ENCODE measurements at regions not wholly inside any gene's neighbourhood (a gene's known extent, or its start where the extent isn't known, plus 50 kb on each side); places are given as distances from the start of the nearest gene placed in this dataset.

DNA sequence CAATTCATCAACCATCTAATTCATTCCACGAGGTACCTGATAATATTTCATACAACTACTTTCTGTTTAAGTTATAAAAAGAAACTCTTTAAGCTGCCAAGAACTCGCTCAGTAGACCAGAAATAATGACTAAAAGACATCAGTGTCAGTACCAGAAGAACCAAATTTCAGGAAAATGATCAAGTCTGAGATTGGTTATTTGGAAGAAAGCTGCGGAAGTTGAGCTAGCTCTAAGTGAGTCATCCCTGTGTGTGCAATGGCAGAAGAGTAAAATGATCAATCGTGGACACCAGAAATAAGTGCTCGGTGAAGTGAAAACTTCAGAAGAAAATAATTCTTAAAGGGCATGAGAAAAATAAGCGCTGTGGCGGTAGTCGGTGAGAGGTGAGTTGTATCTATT, 933.2 kb upstream of the CHORDC1 start:
- peaks cover 5% of the 10 kb centered on the region for H3K36me3 ChIP-seq (ENCODE audit: control insufficient read depth, insufficient read depth, low read length)
- no peaks in the 10 kb centered on the region for H3K9me3 ChIP-seq (ENCODE audit: control insufficient read depth, insufficient read depth, low read length)
- H3K27me3 ChIP-seq (ENCODE audit: control insufficient read depth, insufficient read depth, low read length): no peaks in the 10 kb centered on the region
- no peaks in the 10 kb centered on the region for H3K4me1 ChIP-seq (ENCODE audit: control insufficient read depth, insufficient read depth, low read length)
- H3K9ac ChIP-seq (ENCODE audit: low read depth, low read length): no peak overlapping the region
- H3K4me3 ChIP-seq (ENCODE audit: low read depth, low read length): no peak overlapping the region

- Histone ChIP-seq H3K4me1 (ENCODE audit: control insufficient read depth, insufficient read depth, low read length) (no peaks in the 10 kb centered on the region), H3K4me3 (ENCODE audit: low read depth, low read length) (no peak overlapping the region), H3K9me3 (ENCODE audit: control insufficient read depth, insufficient read depth, low read length) (no peaks in the 10 kb centered on the region), H3K27me3 (ENCODE audit: control insufficient read depth, insufficient read depth, low read length) (no peaks in the 10 kb centered on the region), H3K9ac (ENCODE audit: low read depth, low read length) (no peak overlapping the region), H3K36me3 (ENCODE audit: control insufficient read depth, insufficient read depth, low read length) (peaks cover 5% of the 10 kb centered on the region)
These were observed 925.0 kb upstream of the CHORDC1 start for GRCh38 chr11:91147885-91148284.

DNA sequence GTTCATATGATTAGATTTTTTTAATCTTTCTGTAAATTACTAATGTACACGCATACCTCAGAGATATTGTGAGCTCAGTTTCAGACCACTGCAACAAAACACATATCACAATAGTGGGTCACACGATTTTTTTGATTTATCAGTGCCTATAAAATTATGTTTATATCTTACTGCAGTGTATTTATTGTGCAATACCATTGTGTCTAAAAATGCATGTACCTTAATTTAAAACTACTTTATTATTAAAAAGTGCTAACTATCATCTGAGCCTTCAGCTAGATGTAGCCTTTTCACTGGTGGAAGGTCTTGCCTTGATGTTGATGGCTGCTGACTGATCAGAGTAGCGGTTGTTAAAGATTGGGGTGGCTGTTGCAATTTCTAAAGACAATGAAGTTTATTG, 918.8 kb upstream of the CHORDC1 start:
- Histone ChIP-seq H3K36me3 (ENCODE audit: control insufficient read depth, insufficient read depth, low read length) (no peaks in the 10 kb centered on the region), H3K9me3 (ENCODE audit: control insufficient read depth, insufficient read depth, low read length) (no peaks in the 10 kb centered on the region), H3K9ac (ENCODE audit: low read depth, low read length) (no peak overlapping the region), H3K27me3 (ENCODE audit: control insufficient read depth, insufficient read depth, low read length) (no peaks in the 10 kb centered on the region), H3K4me1 (ENCODE audit: control insufficient read depth, insufficient read depth, low read length) (no peaks in the 10 kb centered on the region), H3K4me3 (ENCODE audit: low read depth, low read length) (no peak overlapping the region)

DNA sequence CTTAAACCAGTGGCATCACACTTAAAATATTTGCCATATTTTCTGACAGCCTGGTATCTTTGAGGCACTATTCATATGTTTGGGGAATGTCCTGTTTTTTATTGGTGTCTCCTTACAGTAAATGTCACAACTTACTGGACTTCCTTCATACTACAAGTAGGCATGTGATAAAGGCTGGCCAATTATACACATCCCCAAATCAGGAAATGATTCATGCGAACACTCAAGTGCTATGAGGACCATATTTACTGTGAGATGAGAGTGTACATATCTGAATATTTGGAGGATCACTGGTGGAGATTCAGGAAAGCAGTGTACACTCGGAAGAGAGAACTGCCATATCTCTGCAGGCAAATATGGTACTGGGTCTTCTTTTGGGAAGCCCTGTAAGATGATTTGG, 913.8 kb upstream of the CHORDC1 start:
- Histone ChIP-seq H3K9me3 (ENCODE audit: control insufficient read depth, insufficient read depth, low read length) (no peaks in the 10 kb centered on the region), H3K27me3 (ENCODE audit: control insufficient read depth, insufficient read depth, low read length) (no peaks in the 10 kb centered on the region), H3K4me3 (ENCODE audit: low read depth, low read length) (no peak overlapping the region), H3K9ac (ENCODE audit: low read depth, low read length) (no peak overlapping the region), H3K4me1 (ENCODE audit: control insufficient read depth, insufficient read depth, low read length) (no peaks in the 10 kb centered on the region), H3K36me3 (ENCODE audit: control insufficient read depth, insufficient read depth, low read length) (no peaks in the 10 kb centered on the region)

GRCh38 chr11:91133361-91133760, 910.5 kb upstream of the CHORDC1 start:
- Histone ChIP-seq H3K27me3 (ENCODE audit: control insufficient read depth, insufficient read depth, low read length) (no peaks in the 10 kb centered on the region), H3K4me1 (ENCODE audit: control insufficient read depth, insufficient read depth, low read length) (no peaks in the 10 kb centered on the region), H3K4me3 (ENCODE audit: low read depth, low read length) (no peak overlapping the region), H3K9ac (ENCODE audit: low read depth, low read length) (no peak overlapping the region), H3K9me3 (ENCODE audit: control insufficient read depth, insufficient read depth, low read length) (no peaks in the 10 kb centered on the region), H3K36me3 (ENCODE audit: control insufficient read depth, insufficient read depth, low read length) (no peaks in the 10 kb centered on the region)

DNA sequence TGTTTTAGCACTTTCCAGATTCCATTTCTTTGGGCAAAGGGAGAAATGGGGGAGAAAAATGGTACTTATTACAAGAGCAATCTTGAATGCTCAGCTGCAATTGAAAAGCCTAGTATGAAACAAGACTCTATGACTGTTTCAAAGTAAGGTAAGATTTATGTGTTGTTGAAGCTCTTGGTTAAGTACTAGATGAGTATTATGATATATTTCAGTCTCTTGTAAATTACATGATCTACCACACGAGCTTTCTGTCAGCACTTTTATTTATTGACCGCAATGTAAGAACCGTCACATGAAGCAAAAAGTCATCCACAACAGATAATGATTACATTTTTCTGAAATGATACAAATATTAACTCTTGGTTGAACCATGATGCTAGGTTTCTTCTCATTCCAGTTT, 906.7 kb upstream of the CHORDC1 start:
- no peak overlapping the region for H3K4me3 ChIP-seq (ENCODE audit: low read depth, low read length)
- H3K36me3 ChIP-seq (ENCODE audit: control insufficient read depth, insufficient read depth, low read length): no peaks in the 10 kb centered on the region
- no peaks in the 10 kb centered on the region for H3K9me3 ChIP-seq (ENCODE audit: control insufficient read depth, insufficient read depth, low read length)
- H3K4me1 ChIP-seq (ENCODE audit: control insufficient read depth, insufficient read depth, low read length): no peaks in the 10 kb centered on the region
- no peak overlapping the region for H3K9ac ChIP-seq (ENCODE audit: low read depth, low read length)
- H3K27me3 ChIP-seq (ENCODE audit: control insufficient read depth, insufficient read depth, low read length): no peaks in the 10 kb centered on the region

DNA sequence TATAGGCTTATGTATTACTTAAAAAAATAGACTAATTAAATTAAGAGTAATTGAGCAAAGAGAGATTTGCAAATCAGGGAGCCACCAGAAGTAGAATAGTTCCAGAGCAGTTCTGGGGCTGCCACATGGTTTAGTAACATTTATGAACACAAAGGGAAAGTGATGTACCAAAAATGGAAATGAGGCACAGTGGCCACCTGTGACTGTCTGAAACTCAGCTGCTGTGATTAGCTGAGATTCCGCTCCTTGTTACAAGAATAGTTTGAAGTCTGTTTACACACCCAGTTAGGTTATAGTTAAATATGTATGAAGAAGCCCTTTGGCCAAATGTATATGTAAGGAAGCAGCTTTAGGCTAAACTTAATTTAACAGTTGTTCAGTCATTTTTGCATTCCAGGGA, 901.5 kb upstream of the CHORDC1 start:
- Histone ChIP-seq H3K27me3 (ENCODE audit: control insufficient read depth, insufficient read depth, low read length) (no peaks in the 10 kb centered on the region), H3K4me3 (ENCODE audit: low read depth, low read length) (no peak overlapping the region), H3K9ac (ENCODE audit: low read depth, low read length) (no peak overlapping the region), H3K4me1 (ENCODE audit: control insufficient read depth, insufficient read depth, low read length) (no peaks in the 10 kb centered on the region), H3K9me3 (ENCODE audit: control insufficient read depth, insufficient read depth, low read length) (no peaks in the 10 kb centered on the region), H3K36me3 (ENCODE audit: control insufficient read depth, insufficient read depth, low read length) (no peaks in the 10 kb centered on the region)

- Histone ChIP-seq H3K4me1 (ENCODE audit: control insufficient read depth, insufficient read depth, low read length) (no peaks in the 10 kb centered on the region), H3K9ac (ENCODE audit: low read depth, low read length) (no peak overlapping the region), H3K27me3 (ENCODE audit: control insufficient read depth, insufficient read depth, low read length) (no peaks in the 10 kb centered on the region), H3K4me3 (ENCODE audit: low read depth, low read length) (no peak overlapping the region), H3K36me3 (ENCODE audit: control insufficient read depth, insufficient read depth, low read length) (no peaks in the 10 kb centered on the region), H3K9me3 (ENCODE audit: control insufficient read depth, insufficient read depth, low read length) (no peaks in the 10 kb centered on the region)
These were observed 892.3 kb upstream of the CHORDC1 start for GRCh38 chr11:91115116-91115515.

DNA sequence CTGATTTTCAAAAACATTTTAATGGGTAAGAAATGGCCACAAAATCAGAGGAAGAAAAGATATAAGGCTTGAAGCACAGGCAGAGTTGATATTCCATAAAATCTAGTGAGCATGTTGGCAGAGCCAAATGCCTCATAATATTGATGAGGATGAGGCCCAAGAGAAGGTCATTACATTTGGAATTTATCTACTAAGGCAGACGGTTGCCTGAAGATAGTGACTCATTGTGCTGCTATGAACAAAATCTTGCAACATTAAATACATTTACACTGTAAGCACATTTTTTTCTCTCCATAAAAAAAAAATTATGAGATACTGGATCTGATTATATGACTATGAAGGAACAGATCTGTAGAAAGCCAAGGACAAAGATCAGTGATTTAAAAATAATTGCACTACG, 881.4 kb upstream of the CHORDC1 start:
- Histone ChIP-seq H3K9me3 (ENCODE audit: control insufficient read depth, insufficient read depth, low read length) (no peaks in the 10 kb centered on the region), H3K9ac (ENCODE audit: low read depth, low read length) (no peak overlapping the region), H3K4me3 (ENCODE audit: low read depth, low read length) (no peak overlapping the region), H3K36me3 (ENCODE audit: control insufficient read depth, insufficient read depth, low read length) (no peaks in the 10 kb centered on the region), H3K4me1 (ENCODE audit: control insufficient read depth, insufficient read depth, low read length) (no peaks in the 10 kb centered on the region), H3K27me3 (ENCODE audit: control insufficient read depth, insufficient read depth, low read length) (no peaks in the 10 kb centered on the region)

DNA sequence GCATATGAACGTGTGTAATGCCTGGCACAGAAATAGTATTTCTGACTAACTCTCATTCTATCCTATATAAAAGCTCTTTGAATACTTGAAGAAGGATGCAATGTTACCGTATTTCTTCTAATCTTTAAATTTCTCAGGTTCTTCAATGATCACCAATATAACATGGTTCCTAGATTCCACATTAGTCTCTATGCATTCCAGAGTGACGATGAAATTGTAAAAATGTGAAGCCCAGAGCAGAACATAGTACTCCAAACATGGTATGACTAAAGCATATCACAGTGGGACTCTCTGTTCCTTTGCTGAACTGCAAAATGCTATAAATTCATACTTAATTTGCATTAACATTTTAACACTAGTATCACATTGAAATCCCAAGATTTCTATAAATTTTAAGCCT, 877.6 kb upstream of the CHORDC1 start:
- Histone ChIP-seq H3K9me3 (ENCODE audit: control insufficient read depth, insufficient read depth, low read length) (no peaks in the 10 kb centered on the region), H3K36me3 (ENCODE audit: control insufficient read depth, insufficient read depth, low read length) (no peaks in the 10 kb centered on the region), H3K4me3 (ENCODE audit: low read depth, low read length) (no peak overlapping the region), H3K27me3 (ENCODE audit: control insufficient read depth, insufficient read depth, low read length) (no peaks in the 10 kb centered on the region), H3K4me1 (ENCODE audit: control insufficient read depth, insufficient read depth, low read length) (no peaks in the 10 kb centered on the region), H3K9ac (ENCODE audit: low read depth, low read length) (no peak overlapping the region)

GRCh38 chr11:91097083-91097482, 874.2 kb upstream of the CHORDC1 start:
- Histone ChIP-seq H3K4me3 (ENCODE audit: low read depth, low read length) (no peak overlapping the region), H3K4me1 (ENCODE audit: control insufficient read depth, insufficient read depth, low read length) (no peaks in the 10 kb centered on the region), H3K9ac (ENCODE audit: low read depth, low read length) (no peak overlapping the region), H3K9me3 (ENCODE audit: control insufficient read depth, insufficient read depth, low read length) (no peaks in the 10 kb centered on the region), H3K27me3 (ENCODE audit: control insufficient read depth, insufficient read depth, low read length) (no peaks in the 10 kb centered on the region), H3K36me3 (ENCODE audit: control insufficient read depth, insufficient read depth, low read length) (no peaks in the 10 kb centered on the region)

DNA sequence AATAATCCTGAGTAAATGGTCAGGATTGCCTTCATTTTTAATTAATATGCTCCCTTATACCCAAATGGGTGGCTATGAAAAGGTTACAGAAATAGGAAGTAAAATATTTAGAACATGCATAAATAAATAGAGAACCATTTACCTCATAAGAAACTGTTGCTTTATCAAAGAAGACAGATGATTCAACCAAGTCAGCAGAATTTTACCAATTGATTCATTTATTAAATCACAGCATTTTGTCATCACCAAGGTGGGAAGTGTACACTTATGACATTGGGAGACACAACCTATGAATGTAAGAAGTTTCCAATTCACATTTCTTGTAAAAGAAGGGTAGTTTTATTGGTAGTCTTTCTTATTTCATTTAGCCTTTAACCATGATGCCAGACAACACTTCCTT, 870.3 kb upstream of the CHORDC1 start:
- Histone ChIP-seq H3K4me1 (ENCODE audit: control insufficient read depth, insufficient read depth, low read length) (no peaks in the 10 kb centered on the region), H3K9me3 (ENCODE audit: control insufficient read depth, insufficient read depth, low read length) (no peaks in the 10 kb centered on the region), H3K4me3 (ENCODE audit: low read depth, low read length) (no peak overlapping the region), H3K9ac (ENCODE audit: low read depth, low read length) (no peak overlapping the region), H3K27me3 (ENCODE audit: control insufficient read depth, insufficient read depth, low read length) (no peaks in the 10 kb centered on the region), H3K36me3 (ENCODE audit: control insufficient read depth, insufficient read depth, low read length) (no peaks in the 10 kb centered on the region)

DNA sequence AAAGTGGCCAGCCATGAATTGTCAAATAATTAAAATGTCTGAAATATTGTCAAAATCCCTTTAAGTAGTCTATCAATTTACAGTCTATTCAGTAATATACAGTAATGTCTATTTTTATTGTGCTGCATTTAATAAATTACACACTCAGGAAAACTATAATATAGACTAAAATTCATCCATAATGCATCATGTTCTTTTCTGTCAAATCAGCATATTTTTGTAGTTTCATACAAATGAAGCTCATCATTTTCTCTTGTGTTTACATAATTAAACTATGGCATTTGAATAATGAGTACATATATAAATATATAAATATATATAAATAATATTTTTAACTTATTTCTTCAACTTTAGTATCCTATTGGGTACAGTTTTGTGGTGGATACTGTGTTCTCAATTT, 868.7 kb upstream of the CHORDC1 start:
- H3K4me3 ChIP-seq (ENCODE audit: low read depth, low read length): no peak overlapping the region
- no peaks in the 10 kb centered on the region for H3K27me3 ChIP-seq (ENCODE audit: control insufficient read depth, insufficient read depth, low read length)
- H3K36me3 ChIP-seq (ENCODE audit: control insufficient read depth, insufficient read depth, low read length): no peaks in the 10 kb centered on the region
- no peaks in the 10 kb centered on the region for H3K9me3 ChIP-seq (ENCODE audit: control insufficient read depth, insufficient read depth, low read length)
- H3K9ac ChIP-seq (ENCODE audit: low read depth, low read length): no peak overlapping the region
- H3K4me1 ChIP-seq (ENCODE audit: control insufficient read depth, insufficient read depth, low read length): no peaks in the 10 kb centered on the region
